Activated B cell treated with CpG ODN at 0.5 μM for 24 hours (primary cell): ENCODE measurements at regions not wholly inside any gene's neighbourhood (a gene's known extent, or its start where the extent isn't known, plus 50 kb on each side); places are given as distances from the start of the nearest gene placed in this dataset.

Experiments used
- ATAC-seq: fragments of 200-7000 bp; cut with Tn5 transposase; one replicate; pipeline ENCODE4 v1.10.0; 2021; ENCODE audit warnings: low read depth, mild to moderate bottlenecking, moderate library complexity
- CTCF ChIA-PET: fragments of 350-600 bp; sonication (Branson Sonifier 250); formaldehyde crosslinking; loops from one replicate; lab custom pipeline; 2021; ENCODE audit warnings: antibody characterized with exemption; lab: Charles Lee
- POLR2A ChIA-PET: fragments of 350-600 bp; sonication (Branson Sonifier 250); formaldehyde crosslinking; loops from one replicate; lab custom pipeline; 2021; ENCODE audit warnings: antibody characterized with exemption; lab: Charles Lee
- DNase-seq: peaks from one replicate; pipeline ENCODE4 v3.0.0; 2022
- H3K27ac Mint-ChIP-seq: one replicate; pipeline ENCODE4 v1.8.0; 2020; ENCODE audit warnings: mixed read lengths
- H3K27me3 Mint-ChIP-seq: one replicate; pipeline ENCODE4 v1.8.0; 2021; ENCODE audit warnings: mixed read lengths
- H3K36me3 Mint-ChIP-seq: one replicate; pipeline ENCODE4 v1.8.0; 2021; ENCODE audit warnings: low read depth, mixed read lengths
- H3K4me1 Mint-ChIP-seq: one replicate; pipeline ENCODE4 v1.8.0; 2021; ENCODE audit warnings: mixed read lengths
- H3K4me3 Mint-ChIP-seq: one replicate; pipeline ENCODE4 v1.8.0; 2020; ENCODE audit warnings: mild to moderate bottlenecking, mixed read lengths
- H3K9me3 Mint-ChIP-seq: one replicate; pipeline ENCODE4 v1.8.0; 2020; ENCODE audit warnings: mixed read lengths
- CTCF ChIP-seq: fragments of 200-600 bp; IDR thresholded peaks from one replicate; pipeline ENCODE4 v1.8.0; 2022; ENCODE audit warnings: antibody characterized with exemption, mild to moderate bottlenecking
- intact Hi-C: fragments of 100-400 bp; cut with micrococcal nuclease; formaldehyde crosslinking; loops from one replicate; pipeline ENCODE4 v1.15.1; 2024

- Mint-ChIP-seq H3K4me1 (no peaks in the 10 kb centered on the region), H3K9me3 (peaks cover 3% of the 10 kb centered on the region), H3K4me3 (no peak overlapping the region), H3K27ac (no peak overlapping the region), H3K36me3 (no peaks in the 10 kb centered on the region), H3K27me3 (no peaks in the 10 kb centered on the region)
- ATAC-seq: no peak
- CTCF ChIA-PET: no interaction called here
- no peak for DNase-seq
- no peak for TF ChIP-seq CTCF
- POLR2A ChIA-PET: no interaction called here
- intact Hi-C loops: no loop called here
These were observed 60.9 kb downstream of the SIPA1L2 start for GRCh38 chr1:232568906-232569553.

- ChIA-PET CTCF (no interaction called here), POLR2A (no interaction called here)
- no peaks in the 10 kb centered on the region for H3K36me3 Mint-ChIP-seq
- intact Hi-C loops: no loop called here
- no peak overlapping the region for H3K27ac Mint-ChIP-seq
- no peaks in the 10 kb centered on the region for H3K4me1 Mint-ChIP-seq
- H3K4me3 Mint-ChIP-seq: no peak overlapping the region
- no peak for ATAC-seq
- no peaks in the 10 kb centered on the region for H3K27me3 Mint-ChIP-seq
- peaks cover 3% of the 10 kb centered on the region for H3K9me3 Mint-ChIP-seq
- no peak for DNase-seq
- TF ChIP-seq CTCF: no peak
These were observed 61.5 kb downstream of the SIPA1L2 start for GRCh38 chr1:232568331-232568852.

GRCh38 chr1:232566093-232566492 lies 63.8 kb downstream of the SIPA1L2 start:
- H3K9me3 Mint-ChIP-seq: no peaks in the 10 kb centered on the region
- ChIA-PET POLR2A (no interaction called here), CTCF (no interaction called here)
- intact Hi-C loops: no loop called here
- TF ChIP-seq CTCF: no peak
- no peak overlapping the region for H3K27ac Mint-ChIP-seq
- H3K27me3 Mint-ChIP-seq: no peaks in the 10 kb centered on the region
- ATAC-seq: no peak
- DNase-seq: no peak
- no peaks in the 10 kb centered on the region for H3K4me1 Mint-ChIP-seq
- H3K4me3 Mint-ChIP-seq: no peak overlapping the region
- H3K36me3 Mint-ChIP-seq: no peaks in the 10 kb centered on the region

GRCh38 chr1:232562855-232563510 lies 67.0 kb downstream of the SIPA1L2 start:
- H3K27ac Mint-ChIP-seq: no peak overlapping the region
- H3K27me3 Mint-ChIP-seq: peaks cover 1% of the 10 kb centered on the region
- TF ChIP-seq CTCF: no peak
- no peak overlapping the region for H3K4me3 Mint-ChIP-seq
- CTCF ChIA-PET: no interaction called here
- no peak for DNase-seq
- intact Hi-C loops: no loop called here
- no peaks in the 10 kb centered on the region for H3K4me1 Mint-ChIP-seq
- no peak for ATAC-seq
- POLR2A ChIA-PET: no interaction called here
- H3K36me3 Mint-ChIP-seq: no peaks in the 10 kb centered on the region
- H3K9me3 Mint-ChIP-seq: no peaks in the 10 kb centered on the region

GRCh38 chr1:232561381-232561780 lies 68.6 kb downstream of the SIPA1L2 start:
- ChIA-PET CTCF (no interaction called here), POLR2A (no interaction called here)
- ATAC-seq: no peak
- intact Hi-C loops: no loop called here
- no peaks in the 10 kb centered on the region for H3K9me3 Mint-ChIP-seq
- no peak overlapping the region for H3K27ac Mint-ChIP-seq
- no peak for TF ChIP-seq CTCF
- no peaks in the 10 kb centered on the region for H3K4me1 Mint-ChIP-seq
- DNase-seq: no peak
- H3K36me3 Mint-ChIP-seq: no peaks in the 10 kb centered on the region
- H3K4me3 Mint-ChIP-seq: no peak overlapping the region
- H3K27me3 Mint-ChIP-seq: peaks cover 1% of the 10 kb centered on the region
